C4-2B (cell line): ENCODE measurements at regions not wholly inside any gene's neighbourhood (a gene's known extent, or its start where the extent isn't known, plus 50 kb on each side); places are given as distances from the start of the nearest gene placed in this dataset.

Experiments used
- ZFX ChIP-seq: fragments of 450-650 bp; IDR thresholded peaks from 2 replicates; pipeline ENCODE4 v1.6.1; 2017
- TF ChIP-seq, protein P1 (sequence below): fragments of 450-650 bp; conservative IDR thresholded peaks from 2 replicates; pipeline ENCODE4 v1.5.1; 2017; ENCODE audit warnings: mild to moderate bottlenecking

DNA sequence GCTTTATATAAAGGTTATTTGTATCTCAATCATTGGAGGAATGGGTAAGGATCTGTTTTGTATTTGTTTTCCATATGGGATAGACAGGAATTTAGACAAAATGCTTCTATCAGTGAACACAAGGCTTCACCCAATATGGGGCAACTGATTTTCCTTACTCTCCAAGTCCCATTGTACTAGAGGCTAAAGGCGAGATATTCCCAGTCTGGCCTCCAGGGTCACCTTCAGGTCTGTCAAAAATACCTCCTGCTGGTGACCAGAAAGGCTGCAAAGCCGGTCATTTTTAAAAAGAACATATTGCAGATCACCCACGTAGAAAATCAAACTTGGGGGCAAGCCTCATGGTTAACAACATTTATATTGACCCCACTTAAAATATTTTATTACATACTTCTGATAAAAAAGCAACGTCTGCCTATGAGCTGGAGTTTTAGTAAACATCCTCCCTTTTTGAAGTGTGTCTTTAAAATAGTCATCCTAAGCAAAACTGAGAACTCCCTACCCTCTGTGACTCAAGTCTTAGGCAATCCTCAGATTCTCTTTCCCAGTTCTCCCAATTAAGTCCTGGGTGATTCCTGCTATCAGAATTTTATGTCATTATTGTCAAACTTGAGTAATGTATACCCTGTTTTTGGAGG, 276.6 kb downstream of the MREG start:
- TF ChIP-seq, protein P1, sequence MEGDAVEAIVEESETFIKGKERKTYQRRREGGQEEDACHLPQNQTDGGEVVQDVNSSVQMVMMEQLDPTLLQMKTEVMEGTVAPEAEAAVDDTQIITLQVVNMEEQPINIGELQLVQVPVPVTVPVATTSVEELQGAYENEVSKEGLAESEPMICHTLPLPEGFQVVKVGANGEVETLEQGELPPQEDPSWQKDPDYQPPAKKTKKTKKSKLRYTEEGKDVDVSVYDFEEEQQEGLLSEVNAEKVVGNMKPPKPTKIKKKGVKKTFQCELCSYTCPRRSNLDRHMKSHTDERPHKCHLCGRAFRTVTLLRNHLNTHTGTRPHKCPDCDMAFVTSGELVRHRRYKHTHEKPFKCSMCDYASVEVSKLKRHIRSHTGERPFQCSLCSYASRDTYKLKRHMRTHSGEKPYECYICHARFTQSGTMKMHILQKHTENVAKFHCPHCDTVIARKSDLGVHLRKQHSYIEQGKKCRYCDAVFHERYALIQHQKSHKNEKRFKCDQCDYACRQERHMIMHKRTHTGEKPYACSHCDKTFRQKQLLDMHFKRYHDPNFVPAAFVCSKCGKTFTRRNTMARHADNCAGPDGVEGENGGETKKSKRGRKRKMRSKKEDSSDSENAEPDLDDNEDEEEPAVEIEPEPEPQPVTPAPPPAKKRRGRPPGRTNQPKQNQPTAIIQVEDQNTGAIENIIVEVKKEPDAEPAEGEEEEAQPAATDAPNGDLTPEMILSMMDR: peak; percentile 32
- TF ChIP-seq ZFX: no peak
